Stimulated activated CD4-positive, alpha-beta T cell treated with anti-CD3 and anti-CD28 coated beads, Interleukin-15, amount 100 ng/mL, for 1 hour (primary cell): ENCODE measurements at regions not wholly inside any gene's neighbourhood (a gene's known extent, or its start where the extent isn't known, plus 50 kb on each side); places are given as distances from the start of the nearest gene placed in this dataset.
"Not testable (repeated sequence)": the region's sequence is repeated elsewhere in the genome, so short reads cannot be mapped to it uniquely, and the experiment has no call there.

ENCODE experiments used
- DNase-seq, 2 donors: peaks; one replicate each; pipeline ENCODE4 v3.0.0-alpha.2; 2020; ENCODE audit warnings: low read depth in 1 of 2, low spot score in 1 of 2

DNA sequence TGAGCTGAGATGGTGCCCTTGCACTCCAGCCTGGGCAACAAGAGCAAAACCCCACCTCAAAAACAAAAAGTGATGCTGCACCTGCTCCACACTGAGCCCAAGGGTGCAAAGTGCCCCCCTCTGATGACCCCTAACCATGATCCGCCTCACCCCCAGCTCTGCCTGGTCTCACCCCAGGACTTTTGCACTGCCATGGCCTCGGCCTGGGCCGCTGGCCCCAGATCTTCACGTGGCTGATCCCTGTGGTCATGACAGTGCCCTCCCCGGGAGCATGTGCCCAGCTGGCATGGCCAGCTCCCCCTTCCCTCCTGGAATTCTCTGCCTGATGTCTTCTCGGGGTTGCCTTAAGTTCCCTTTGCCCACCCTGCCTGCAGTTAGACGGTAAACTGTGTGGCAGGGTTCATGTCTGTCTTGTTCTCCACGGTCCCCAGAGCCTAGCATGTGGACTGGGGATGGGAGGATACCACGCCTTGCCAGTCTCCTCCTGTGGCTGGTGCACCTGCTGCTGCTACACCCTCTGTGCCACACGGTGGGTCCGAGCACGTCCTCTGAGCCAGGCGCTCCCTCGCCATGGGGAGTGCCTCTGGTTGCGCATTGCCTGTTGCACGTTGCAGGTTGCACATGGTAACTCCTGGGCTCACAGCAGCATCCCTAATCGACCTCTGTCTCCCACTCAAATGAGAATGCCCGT is 77.4 kb upstream of the PPP1R26 start:
- no peak for DNase-seq

GRCh38 chr9:135402739-135403695 is 76.6 kb upstream of the PPP1R26 start:
- no peak for DNase-seq

DNA sequence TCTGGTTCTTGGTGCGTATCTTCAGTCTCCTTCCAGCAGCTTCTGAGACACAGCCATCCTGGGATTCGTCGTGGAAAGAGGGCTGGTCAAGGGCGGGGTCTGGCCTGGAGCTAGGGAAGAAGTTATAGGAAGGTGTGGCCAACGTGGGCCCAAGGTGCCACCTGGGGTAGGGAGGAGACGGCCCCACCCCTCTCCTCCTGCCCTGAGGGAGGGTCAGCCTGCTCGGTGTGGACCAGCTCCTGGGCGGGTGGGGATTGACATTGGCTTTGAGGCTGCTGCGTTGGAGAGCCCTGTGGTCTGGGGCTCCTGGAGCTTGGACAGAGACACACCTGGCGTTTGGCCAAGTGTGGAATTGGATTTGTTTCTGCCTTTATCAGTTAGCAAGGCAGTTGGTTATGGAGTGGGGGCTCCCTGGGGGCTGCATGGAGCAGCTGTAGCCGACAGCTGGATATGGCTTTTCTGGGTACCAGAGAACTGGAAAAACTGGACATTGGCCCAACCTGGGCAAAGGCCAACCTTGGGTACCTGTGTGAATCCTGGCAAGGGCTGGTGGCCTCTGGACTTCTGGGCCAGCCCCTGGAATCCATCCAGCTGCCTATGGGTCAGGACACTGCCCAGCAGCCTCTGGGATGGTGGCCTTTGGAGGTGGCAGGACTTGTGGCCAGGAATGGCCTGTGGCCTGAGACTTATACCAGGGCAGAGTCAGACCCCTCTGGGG is 75.7 kb upstream of the PPP1R26 start:
- no peak for DNase-seq

- DNase-seq: no peak
Measured at GRCh38 chr9:135404451-135405144, 75.0 kb upstream of the PPP1R26 start.

- DNase-seq: not testable (repeated sequence)
Measured at GRCh38 chr9:135405145-135405464, 74.5 kb upstream of the PPP1R26 start.

GRCh38 chr9:135408476-135409254 is 70.9 kb upstream of the PPP1R26 start:
- DNase-seq: no peak

- no peak for DNase-seq
Measured at GRCh38 chr9:135409286-135410200, 70.0 kb upstream of the PPP1R26 start.

GRCh38 chr9:135410421-135410820 is 69.2 kb upstream of the PPP1R26 start:
- no peak for DNase-seq

GRCh38 chr9:135410831-135411473 is 68.6 kb upstream of the PPP1R26 start:
- DNase-seq: no peak

- not testable (repeated sequence) for DNase-seq
Measured at GRCh38 chr9:135411605-135412004, 68.0 kb upstream of the PPP1R26 start.

DNA sequence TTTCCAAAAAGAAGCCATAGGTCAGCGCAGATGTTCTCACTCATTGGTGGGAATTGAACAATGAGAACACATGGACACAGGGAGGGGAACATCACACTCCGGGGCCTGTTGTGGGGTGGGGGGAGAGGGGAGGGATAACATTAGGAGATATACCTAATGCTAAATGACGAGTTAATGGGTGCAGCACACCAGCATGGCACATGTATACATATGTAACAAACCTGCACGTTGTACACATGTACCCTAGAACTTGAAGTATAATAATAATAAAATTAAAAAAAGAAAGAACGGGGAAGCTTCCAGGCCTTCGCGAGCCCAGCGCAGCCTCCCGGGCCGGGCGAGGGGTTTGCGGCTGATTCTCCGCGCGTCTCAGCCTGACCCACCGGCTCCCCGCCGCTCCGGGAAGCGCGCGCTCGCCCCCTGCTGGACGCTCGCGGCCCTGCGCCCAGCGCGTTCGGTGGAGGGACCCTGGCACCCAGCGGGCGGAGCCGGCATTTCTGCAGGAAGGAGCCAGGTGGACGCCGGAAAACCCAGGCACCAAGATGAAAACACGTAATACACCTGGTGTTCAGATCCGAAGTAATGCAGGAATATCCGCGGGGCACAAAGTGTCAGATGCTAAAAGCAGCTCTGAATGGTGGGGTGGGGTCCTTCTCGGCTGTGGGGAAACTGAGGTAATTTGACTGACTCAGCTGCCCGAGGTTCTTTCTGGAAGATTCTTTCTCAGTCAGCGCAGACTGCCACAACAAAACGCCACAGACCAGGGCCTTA is 67.1 kb upstream of the PPP1R26 start:
- DNase-seq: peak; percentile 22 to 66

DNA sequence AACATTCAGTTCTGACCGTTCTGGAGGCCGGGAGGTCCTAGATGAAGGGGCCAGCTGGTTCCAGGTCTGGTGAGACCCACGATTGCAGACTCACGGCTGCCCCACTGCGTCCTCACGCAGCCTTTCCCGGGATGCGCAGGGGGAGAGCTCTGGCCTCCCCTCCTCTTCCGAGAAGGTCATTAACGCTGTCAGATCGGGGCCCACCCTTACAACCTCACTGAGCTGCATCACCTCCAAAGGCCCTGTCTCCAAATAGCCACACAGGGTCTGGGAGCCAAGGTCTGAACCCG is 66.6 kb upstream of the PPP1R26 start:
- DNase-seq: no peak

DNA sequence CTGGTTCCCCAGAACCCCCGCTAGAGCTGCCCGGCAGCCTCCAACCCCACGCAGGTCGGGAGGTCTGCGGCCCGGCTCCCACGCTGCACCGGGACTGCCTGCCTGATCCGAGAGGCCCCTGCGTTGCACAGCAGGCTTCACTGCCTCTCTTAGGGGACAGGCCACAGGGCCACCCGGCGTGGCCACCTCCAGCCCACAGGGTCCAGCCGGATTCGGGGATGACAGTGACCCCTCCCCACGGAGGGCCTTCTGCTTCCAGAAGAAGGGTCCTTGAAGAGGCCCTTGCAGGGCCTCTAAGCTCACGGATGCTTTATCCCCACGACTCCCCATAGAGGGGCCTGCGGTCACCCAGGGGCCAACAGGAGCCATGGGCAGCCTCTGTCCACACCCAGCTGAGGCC is 66.1 kb upstream of the PPP1R26 start:
- DNase-seq: no peak

- DNase-seq: no peak
Measured at GRCh38 chr9:135414293-135414692, 65.3 kb upstream of the PPP1R26 start.

GRCh38 chr9:135415586-135415985 is 64.0 kb upstream of the PPP1R26 start:
- DNase-seq: no peak

DNA sequence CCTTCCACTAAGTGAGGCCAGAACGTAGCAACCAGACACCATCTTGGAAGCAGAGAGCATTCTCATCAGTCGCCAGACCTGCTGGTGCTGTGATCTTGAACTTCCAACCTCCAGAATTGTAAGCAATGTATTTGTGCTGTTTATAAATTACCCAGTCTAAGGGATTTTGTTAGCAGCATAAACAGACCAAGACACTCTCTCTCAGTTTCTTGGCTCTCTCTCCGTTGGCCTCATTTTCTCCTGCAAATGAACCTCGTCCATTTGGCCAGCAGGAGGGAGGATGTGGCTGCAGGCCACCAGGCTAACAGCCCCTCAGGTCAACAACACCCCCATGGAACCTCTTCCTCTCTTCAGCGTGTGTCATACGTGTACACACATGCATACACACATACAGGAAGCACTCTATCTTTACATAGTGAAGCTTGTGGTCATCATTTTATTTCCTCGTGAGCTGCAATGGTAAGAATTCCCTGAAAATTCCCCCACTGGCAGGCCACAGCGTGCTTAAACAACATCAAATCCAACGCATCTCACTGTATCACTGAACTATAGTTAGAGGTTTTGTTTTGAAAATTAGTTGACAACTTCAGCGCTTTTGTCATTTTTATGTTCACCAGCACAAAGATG is 62.8 kb upstream of the PPP1R26 start:
- DNase-seq: no peak

DNA sequence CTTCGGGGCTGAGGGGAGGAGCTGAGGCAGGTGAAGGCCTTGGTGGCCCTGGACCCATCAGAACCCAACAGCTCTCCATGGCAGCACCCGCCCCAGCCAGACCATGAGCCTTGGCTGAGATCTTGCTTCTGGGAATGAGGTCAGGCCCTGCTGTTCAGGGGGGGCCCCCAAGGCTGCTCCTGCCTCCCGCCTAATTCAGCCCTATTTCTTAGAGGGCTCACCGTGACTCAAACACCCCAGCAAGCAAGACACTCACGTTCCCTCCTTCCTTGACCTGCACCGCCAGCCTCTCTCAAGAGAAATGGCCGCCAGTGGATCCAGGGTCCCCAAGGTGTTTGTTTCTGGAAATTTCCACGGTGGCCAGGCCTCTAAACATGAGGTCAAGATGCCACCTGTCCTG is 61.4 kb upstream of the PPP1R26 start:
- no peak for DNase-seq

- no peak for DNase-seq
Measured at GRCh38 chr9:135419106-135419505, 60.5 kb upstream of the PPP1R26 start.
